A549 (cell line): ENCODE measurements at regions not wholly inside any gene's neighbourhood (a gene's known extent, or its start where the extent isn't known, plus 50 kb on each side); places are given as distances from the start of the nearest gene placed in this dataset.

Source experiments
- ATAC-seq, 2 experiments: fragments of 200-7000 bp in 1 of 2; fragments of >200 bp in 1 of 2; cut with Nextera tagmentation in 1 of 2; cut with Tn5 transposase in 1 of 2; 3 replicates each; pipeline versions ENCODE4 v1.8.0 to v1.9.1; 2018 to 2020; ENCODE audit warnings: mild to moderate bottlenecking in 1 of 2, moderate library complexity in 1 of 2
- CTCF ChIA-PET: fragments of 300-600 bp; sonication (Branson Sonifier 250); formaldehyde crosslinking; extraction: SDS; loops from one replicate; lab custom pipeline; 2021; ENCODE audit warnings: antibody characterized with exemption, inconsistent platforms; lab: Yijun Ruan, JAX
- POLR2A ChIA-PET: fragments of 350-600 bp; formaldehyde crosslinking; extraction: SDS; loops from one replicate; lab custom pipeline; 2021; ENCODE audit warnings: antibody characterized with exemption, inconsistent platforms; lab: Yijun Ruan, JAX
- DNase-seq, 2 experiments: peaks; one replicate each; pipeline versions ENCODE4 v3.0.0 to v3.0.0-alpha.2; 2011 to 2016; ENCODE audit warnings: low read depth in 1 of 2, low spot score in 1 of 2
- FAIRE-seq: peaks from 2 replicates; lab custom pipeline; 2011; peaks lifted over from hg19 to GRCh38; lab: Jason Lieb, UNC
- H3K27ac ChIP-seq, 2 experiments: fragments of >200 bp; sonication (Bioruptor Twin); formaldehyde crosslinking; 3 replicates each; pipeline ENCODE4 v1.5.1; 2016 to 2017
- H3K4me1 ChIP-seq: fragments of >200 bp; sonication (Bioruptor Twin); formaldehyde crosslinking; 3 replicates; pipeline ENCODE4 v1.6.1; 2016
- H3K4me2 ChIP-seq: fragments of >200 bp; sonication (Bioruptor Twin); formaldehyde crosslinking; 3 replicates; pipeline ENCODE4 v1.6.1; 2016
- H3K4me3 ChIP-seq: fragments of >200 bp; sonication (Bioruptor Twin); formaldehyde crosslinking; 3 replicates; pipeline ENCODE4 v1.5.1; 2016
- H3K9me3 ChIP-seq: fragments of >200 bp; sonication (Bioruptor Twin); formaldehyde crosslinking; 3 replicates; pipeline ENCODE4 v1.6.1; 2016
- BCL3 ChIP-seq: fragments of >200 bp; sonication (Bioruptor Twin); formaldehyde crosslinking; IDR thresholded peaks from 3 replicates; pipeline ENCODE4 v1.6.1; 2016
- BHLHE40 ChIP-seq: IDR thresholded peaks from 2 replicates; pipeline ENCODE4 v1.6.1; 2012; ENCODE audit warnings: low read depth, low read length, inconsistent platforms
- CBX8 ChIP-seq: fragments of 200-600 bp; sonication (generic); IDR thresholded peaks from 2 replicates; pipeline ENCODE4 v1.6.1; 2016
- CEBPB ChIP-seq, 2 experiments: fragments of >200 bp in 1 of 2; sonication (Bioruptor Twin) in 1 of 2; formaldehyde crosslinking in 1 of 2; IDR thresholded peaks; 2 replicates each; pipeline ENCODE4 v1.6.1; 2012 to 2016
- ELK1 ChIP-seq: fragments of 150-350 bp; IDR thresholded peaks from 2 replicates; pipeline ENCODE4 v1.6.1; 2014; ENCODE audit warnings: low read depth, mild to moderate bottlenecking, low read length
- FOSB ChIP-seq: fragments of 250-450 bp; sonication (Bioruptor Pico); IDR thresholded peaks from 2 replicates; pipeline ENCODE4 v1.5.0; 2020; ENCODE audit warnings: mild to moderate bottlenecking, moderate library complexity
- FOXS1 ChIP-seq: fragments of 250-450 bp; sonication (Bioruptor Pico); IDR thresholded peaks from 2 replicates; pipeline ENCODE4 v1.5.0; 2020; ENCODE audit warnings: mild to moderate bottlenecking, moderate library complexity
- GATA3 ChIP-seq: IDR thresholded peaks from 2 replicates; pipeline ENCODE4 v1.6.1; 2012; ENCODE audit warnings: borderline replicate concordance
- HDAC2 ChIP-seq: fragments of 200-600 bp; sonication (generic); IDR thresholded peaks from 2 replicates; pipeline ENCODE4 v1.6.1; 2016
- HES2 ChIP-seq: fragments of >200 bp; sonication (Bioruptor Twin); formaldehyde crosslinking; IDR thresholded peaks from 2 replicates; pipeline ENCODE4 v1.6.1; 2016
- HOXB5 ChIP-seq: fragments of 250-450 bp; sonication (Bioruptor Pico); IDR thresholded peaks from 2 replicates; pipeline ENCODE4 v1.5.0; 2020; ENCODE audit warnings: mild to moderate bottlenecking, moderate library complexity
- JUNB ChIP-seq: fragments of >200 bp; sonication (Bioruptor Twin); formaldehyde crosslinking; IDR thresholded peaks from 2 replicates; pipeline ENCODE4 v1.6.1; 2016
- MAFK ChIP-seq: fragments of 450-650 bp; IDR thresholded peaks from 2 replicates; pipeline ENCODE4 v1.6.1; 2014; ENCODE audit not compliant: partially characterized antibody
- MAX ChIP-seq: IDR thresholded peaks from 2 replicates; pipeline ENCODE4 v1.6.1; 2012
- MAZ ChIP-seq: fragments of 150-350 bp; IDR thresholded peaks from 2 replicates; pipeline ENCODE4 v1.6.1; 2014; ENCODE audit warnings: antibody characterized with exemption, low read depth, low read length, borderline replicate concordance
- MYC ChIP-seq: IDR thresholded peaks from 2 replicates; pipeline ENCODE4 v1.6.1; 2012; ENCODE audit warnings: mild to moderate bottlenecking, inconsistent platforms, low read length, improper control_type of control experiment, borderline replicate concordance
- NR3C1 ChIP-seq: fragments of >200 bp; sonication (Bioruptor Twin); formaldehyde crosslinking; IDR thresholded peaks from 3 replicates; pipeline ENCODE4 v1.6.1; 2017
- PHF8 ChIP-seq: fragments of 200-600 bp; sonication (generic); IDR thresholded peaks from 2 replicates; pipeline ENCODE4 v1.6.1; 2016; ENCODE audit warnings: low read depth, mild to moderate bottlenecking, antibody characterized with exemption, moderate library complexity, borderline replicate concordance
- POLR2A ChIP-seq: IDR thresholded peaks from 2 replicates; pipeline ENCODE4 v1.6.1; 2012; ENCODE audit warnings: mild to moderate bottlenecking, low read length
- RAD21 ChIP-seq, 2 experiments: fragments of >200 bp in 1 of 2; sonication (Bioruptor Twin) in 1 of 2; formaldehyde crosslinking in 1 of 2; IDR thresholded peaks in 1 of 2; conservative IDR thresholded peaks in 1 of 2; 2 replicates in 1 of 2; 3 replicates in 1 of 2; pipeline ENCODE4 v1.6.1; 2012 to 2018; ENCODE audit warnings: inconsistent platforms in 1 of 2
- RARB ChIP-seq: fragments of 250-450 bp; sonication (Bioruptor Pico); IDR thresholded peaks from 2 replicates; pipeline ENCODE4 v1.8.0; 2021; ENCODE audit warnings: mild to moderate bottlenecking, moderate library complexity
- TFCP2L1 ChIP-seq: fragments of 250-450 bp; sonication (Bioruptor Pico); IDR thresholded peaks from 2 replicates; pipeline ENCODE4 v1.5.0; 2021; ENCODE audit warnings: mild to moderate bottlenecking
- ZNF302 ChIP-seq: fragments of 250-450 bp; sonication (Bioruptor Pico); IDR thresholded peaks from 2 replicates; pipeline ENCODE4 v1.9.0; 2021; ENCODE audit warnings: inconsistent platforms, mild to moderate bottlenecking, moderate library complexity
- ZSCAN20 ChIP-seq: fragments of 250-450 bp; sonication (Bioruptor Pico); IDR thresholded peaks from 2 replicates; pipeline ENCODE4 v1.8.0; 2022; ENCODE audit warnings: mild to moderate bottlenecking, moderate library complexity
- WGBS: methylation state at CpG from one replicate; pipeline ENCODE4 v1.1.6; 2017; ENCODE audit errors: missing lambda C conversion rate; 5-methylcytosine and 5-hydroxymethylcytosine counted together
- TF ChIP-seq, protein P1 (sequence below): fragments of >200 bp; sonication (Bioruptor Twin); formaldehyde crosslinking; IDR thresholded peaks from 3 replicates; pipeline ENCODE4 v1.5.1; 2016
- TF ChIP-seq, protein P2 (sequence below): fragments of 200-600 bp; sonication (generic); IDR thresholded peaks from 2 replicates; pipeline ENCODE4 v1.6.1; 2016; ENCODE audit warnings: antibody characterized with exemption, mild to moderate bottlenecking, moderate library complexity

- ChIA-PET POLR2A (no interaction called here), CTCF (no interaction called here)
- Histone ChIP-seq H3K4me2 (no peak overlapping the region), H3K27ac (no peak overlapping the region), H3K4me3 (no peak overlapping the region), H3K9me3 (no peaks in the 10 kb centered on the region), H3K4me1 (no peaks in the 10 kb centered on the region)
- DNase-seq (no peak), ATAC-seq (no peak), FAIRE-seq (no peak)
- WGBS, result 24% methylated on average over 4 of the region's 4 CpGs
- TF ChIP-seq MYC (no peak), JUNB (no peak), PHF8 (no peak), CBX8 (no peak), HES2 (no peak), RAD21 (conservative IDR thresholded peaks at IDR 0.05 in 1 of 2, IDR thresholded peaks at IDR 0.05 in 1 of 2) (no peak), CEBPB (IDR thresholded peaks at IDR 0.05) (no peak), MAZ (no peak), MAX (no peak)
Measured at GRCh38 chr20:12156252-12156651, 238.6 kb downstream of the BTBD3 start.

DNA sequence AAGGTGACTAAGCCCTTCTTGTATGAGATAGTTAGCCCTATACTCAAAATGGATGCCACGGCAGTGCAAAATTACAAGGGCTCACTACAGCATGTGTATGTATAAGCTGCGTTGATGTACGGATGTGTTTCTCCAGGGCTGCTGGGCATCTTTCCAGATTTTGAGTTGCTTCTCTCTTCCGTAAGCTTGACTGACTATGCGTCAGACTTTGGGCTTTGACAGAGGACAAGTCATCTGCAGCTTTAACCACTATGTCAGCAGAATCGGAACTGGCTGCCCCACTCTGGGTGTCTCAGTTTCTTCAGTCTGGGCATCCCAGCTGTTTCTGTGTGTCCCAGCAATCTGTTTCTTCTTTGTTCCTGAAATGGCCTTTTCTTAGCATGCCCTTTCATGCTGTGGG, 241.6 kb downstream of the BTBD3 start:
- Histone ChIP-seq H3K27ac (no peak overlapping the region), H3K4me3 (no peak overlapping the region), H3K4me1 (no peaks in the 10 kb centered on the region), H3K4me2 (no peak overlapping the region), H3K9me3 (no peaks in the 10 kb centered on the region)
- ATAC-seq (no peak), DNase-seq (no peak), FAIRE-seq (no peak)
- TF ChIP-seq BCL3 (no peak), ZSCAN20 (no peak), MAX (no peak), ZNF302 (CRISPR knock-in tag) (no peak), TFCP2L1 (no peak), RARB (CRISPR knock-in tag) (no peak), GATA3 (no peak), FOSB (CRISPR knock-in tag) (no peak), FOXS1 (CRISPR knock-in tag) (no peak), POLR2A (no peak), BHLHE40 (no peak), HOXB5 (CRISPR knock-in tag) (no peak), HDAC2 (no peak), NR3C1 (no peak), JUNB (no peak), MAFK (no peak), ELK1 (no peak)
- TF ChIP-seq, protein P1, sequence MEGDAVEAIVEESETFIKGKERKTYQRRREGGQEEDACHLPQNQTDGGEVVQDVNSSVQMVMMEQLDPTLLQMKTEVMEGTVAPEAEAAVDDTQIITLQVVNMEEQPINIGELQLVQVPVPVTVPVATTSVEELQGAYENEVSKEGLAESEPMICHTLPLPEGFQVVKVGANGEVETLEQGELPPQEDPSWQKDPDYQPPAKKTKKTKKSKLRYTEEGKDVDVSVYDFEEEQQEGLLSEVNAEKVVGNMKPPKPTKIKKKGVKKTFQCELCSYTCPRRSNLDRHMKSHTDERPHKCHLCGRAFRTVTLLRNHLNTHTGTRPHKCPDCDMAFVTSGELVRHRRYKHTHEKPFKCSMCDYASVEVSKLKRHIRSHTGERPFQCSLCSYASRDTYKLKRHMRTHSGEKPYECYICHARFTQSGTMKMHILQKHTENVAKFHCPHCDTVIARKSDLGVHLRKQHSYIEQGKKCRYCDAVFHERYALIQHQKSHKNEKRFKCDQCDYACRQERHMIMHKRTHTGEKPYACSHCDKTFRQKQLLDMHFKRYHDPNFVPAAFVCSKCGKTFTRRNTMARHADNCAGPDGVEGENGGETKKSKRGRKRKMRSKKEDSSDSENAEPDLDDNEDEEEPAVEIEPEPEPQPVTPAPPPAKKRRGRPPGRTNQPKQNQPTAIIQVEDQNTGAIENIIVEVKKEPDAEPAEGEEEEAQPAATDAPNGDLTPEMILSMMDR, result no peak
- TF ChIP-seq, protein P2, sequence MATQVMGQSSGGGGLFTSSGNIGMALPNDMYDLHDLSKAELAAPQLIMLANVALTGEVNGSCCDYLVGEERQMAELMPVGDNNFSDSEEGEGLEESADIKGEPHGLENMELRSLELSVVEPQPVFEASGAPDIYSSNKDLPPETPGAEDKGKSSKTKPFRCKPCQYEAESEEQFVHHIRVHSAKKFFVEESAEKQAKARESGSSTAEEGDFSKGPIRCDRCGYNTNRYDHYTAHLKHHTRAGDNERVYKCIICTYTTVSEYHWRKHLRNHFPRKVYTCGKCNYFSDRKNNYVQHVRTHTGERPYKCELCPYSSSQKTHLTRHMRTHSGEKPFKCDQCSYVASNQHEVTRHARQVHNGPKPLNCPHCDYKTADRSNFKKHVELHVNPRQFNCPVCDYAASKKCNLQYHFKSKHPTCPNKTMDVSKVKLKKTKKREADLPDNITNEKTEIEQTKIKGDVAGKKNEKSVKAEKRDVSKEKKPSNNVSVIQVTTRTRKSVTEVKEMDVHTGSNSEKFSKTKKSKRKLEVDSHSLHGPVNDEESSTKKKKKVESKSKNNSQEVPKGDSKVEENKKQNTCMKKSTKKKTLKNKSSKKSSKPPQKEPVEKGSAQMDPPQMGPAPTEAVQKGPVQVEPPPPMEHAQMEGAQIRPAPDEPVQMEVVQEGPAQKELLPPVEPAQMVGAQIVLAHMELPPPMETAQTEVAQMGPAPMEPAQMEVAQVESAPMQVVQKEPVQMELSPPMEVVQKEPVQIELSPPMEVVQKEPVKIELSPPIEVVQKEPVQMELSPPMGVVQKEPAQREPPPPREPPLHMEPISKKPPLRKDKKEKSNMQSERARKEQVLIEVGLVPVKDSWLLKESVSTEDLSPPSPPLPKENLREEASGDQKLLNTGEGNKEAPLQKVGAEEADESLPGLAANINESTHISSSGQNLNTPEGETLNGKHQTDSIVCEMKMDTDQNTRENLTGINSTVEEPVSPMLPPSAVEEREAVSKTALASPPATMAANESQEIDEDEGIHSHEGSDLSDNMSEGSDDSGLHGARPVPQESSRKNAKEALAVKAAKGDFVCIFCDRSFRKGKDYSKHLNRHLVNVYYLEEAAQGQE, result no peak
- WGBS, result 46% methylated on average over 6 of the region's 6 CpGs
- CTCF ChIA-PET, result no interaction called here
- POLR2A ChIA-PET, result no interaction called here
